Karpas-422 (cell line): ENCODE measurements at regions not wholly inside any gene's neighbourhood (a gene's known extent, or its start where the extent isn't known, plus 50 kb on each side); places are given as distances from the start of the nearest gene placed in this dataset.

Experiments used
- DNase-seq: peaks from one replicate; pipeline ENCODE4 v3.0.0-alpha.2; 2015
- H2AFZ ChIP-seq: fragments of 200-600 bp; sonication (generic); 2 replicates; pipeline ENCODE4 v1.6.1; 2014; ENCODE audit warnings: antibody characterized with exemption, low read length, mixed read lengths
- H3K27ac ChIP-seq: fragments of 200-600 bp; sonication (generic); 2 replicates; pipeline ENCODE4 v1.5.1; 2014; ENCODE audit warnings: mild to moderate bottlenecking, low read length, moderate library complexity
- H3K27me3 ChIP-seq: fragments of 200-600 bp; sonication (generic); 2 replicates; pipeline ENCODE4 v1.6.1; 2014; ENCODE audit warnings: low read length, mixed read lengths
- H3K36me3 ChIP-seq: fragments of 200-600 bp; sonication (generic); 2 replicates; pipeline ENCODE4 v1.6.1; 2014; ENCODE audit warnings: low read length, mixed read lengths; ENCODE audit not compliant: insufficient read depth
- H3K4me1 ChIP-seq: fragments of 200-600 bp; sonication (generic); 2 replicates; pipeline ENCODE4 v1.6.1; 2014; ENCODE audit warnings: mild to moderate bottlenecking, low read length, mixed read lengths
- H3K4me2 ChIP-seq: fragments of 200-600 bp; sonication (generic); 2 replicates; pipeline ENCODE4 v1.6.1; 2014; ENCODE audit warnings: low read length, low read depth, mild to moderate bottlenecking; ENCODE audit not compliant: poor library complexity, severe bottlenecking
- H3K4me3 ChIP-seq: fragments of 200-600 bp; sonication (generic); 2 replicates; pipeline ENCODE4 v1.5.1; 2014; ENCODE audit warnings: mild to moderate bottlenecking, antibody characterized with exemption, low read length, mixed read lengths
- H3K79me2 ChIP-seq: fragments of 200-600 bp; sonication (generic); 2 replicates; pipeline ENCODE4 v1.6.1; 2014; ENCODE audit warnings: mild to moderate bottlenecking, low read length, mixed read lengths
- H3K9ac ChIP-seq: fragments of 200-600 bp; sonication (generic); 2 replicates; pipeline ENCODE4 v1.6.0; 2014; ENCODE audit warnings: low read length
- H3K9me2 ChIP-seq: fragments of 200-600 bp; sonication (generic), shearing (Covaris generic); replicated peaks from 2 replicates; pipeline ENCODE4 v1.6.0; 2014; ENCODE audit warnings: mild to moderate bottlenecking, low read length, moderate library complexity; ENCODE audit not compliant: insufficient read depth
- H3K9me3 ChIP-seq: fragments of 300-700, 200-600 bp; sonication (generic); 2 replicates; pipeline ENCODE4 v1.6.1; 2014; ENCODE audit warnings: low read length, mixed read lengths
- H4K20me1 ChIP-seq: fragments of 200-600 bp; sonication (generic); 2 replicates; pipeline ENCODE4 v1.6.1; 2014; ENCODE audit warnings: mild to moderate bottlenecking, antibody characterized with exemption, low read length, low read depth; ENCODE audit not compliant: insufficient read depth

DNA sequence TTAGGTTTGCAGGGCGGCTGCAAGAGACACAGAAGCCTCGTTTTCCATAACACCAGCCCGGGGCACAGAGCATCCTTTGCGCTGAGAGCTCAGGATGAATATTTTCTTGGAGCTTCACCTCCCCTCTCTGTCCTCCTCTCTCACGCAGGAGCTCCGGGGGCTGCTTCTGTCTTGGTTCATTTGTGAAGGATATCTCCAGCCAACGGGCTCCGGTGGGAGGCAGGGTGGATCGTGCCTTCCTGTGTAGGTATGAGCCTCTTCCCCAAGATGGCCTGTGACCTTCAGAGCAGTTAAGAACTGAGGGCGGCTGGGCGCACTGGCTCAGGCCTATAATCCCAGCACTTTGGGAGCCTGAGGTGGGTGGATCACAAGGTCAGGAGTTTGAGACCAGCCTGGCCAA is 319.0 kb upstream of the C1orf174 start:
- no peaks in the 10 kb centered on the region for H3K27me3 ChIP-seq
- H3K36me3 ChIP-seq = no peaks in the 10 kb centered on the region
- no peak overlapping the region for H3K4me2 ChIP-seq
- H4K20me1 ChIP-seq = no peaks in the 10 kb centered on the region
- no peak for DNase-seq
- no peak overlapping the region for H3K4me3 ChIP-seq
- no peak overlapping the region for H3K9ac ChIP-seq
- H3K9me3 ChIP-seq = no peaks in the 10 kb centered on the region
- H3K79me2 ChIP-seq = no peaks in the 10 kb centered on the region
- no peaks in the 10 kb centered on the region for H3K9me2 ChIP-seq
- H3K27ac ChIP-seq = no peak overlapping the region
- H3K4me1 ChIP-seq = no peaks in the 10 kb centered on the region
- H2AFZ ChIP-seq = no peak overlapping the region

DNA sequence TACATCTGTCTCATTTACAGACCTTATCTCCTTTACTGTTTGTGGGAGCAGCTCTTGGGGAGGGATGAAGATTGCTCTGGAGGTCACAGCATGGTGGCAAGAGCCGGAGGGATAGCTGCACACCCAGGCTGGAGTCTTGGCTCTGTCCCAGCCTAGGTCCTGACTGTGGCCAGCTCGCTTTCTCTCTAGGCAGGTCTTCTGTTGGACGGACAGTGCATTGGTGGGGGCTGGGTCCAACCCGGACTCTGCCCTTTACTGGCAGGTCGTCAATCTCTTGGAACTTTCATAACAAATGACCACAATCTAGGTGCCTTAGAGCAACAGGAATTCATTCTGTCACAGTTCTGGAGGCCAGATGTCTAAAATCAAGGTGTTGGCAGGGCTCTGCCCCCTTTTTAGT is 319.8 kb upstream of the C1orf174 start:
- H3K79me2 ChIP-seq = no peaks in the 10 kb centered on the region
- H3K4me2 ChIP-seq = no peak overlapping the region
- no peak overlapping the region for H3K9ac ChIP-seq
- H3K9me3 ChIP-seq = no peaks in the 10 kb centered on the region
- H3K36me3 ChIP-seq = no peaks in the 10 kb centered on the region
- no peak for DNase-seq
- no peaks in the 10 kb centered on the region for H4K20me1 ChIP-seq
- no peak overlapping the region for H3K27ac ChIP-seq
- H3K4me3 ChIP-seq = no peak overlapping the region
- H3K9me2 ChIP-seq = no peaks in the 10 kb centered on the region
- H2AFZ ChIP-seq = no peak overlapping the region
- no peaks in the 10 kb centered on the region for H3K4me1 ChIP-seq
- no peaks in the 10 kb centered on the region for H3K27me3 ChIP-seq

DNA sequence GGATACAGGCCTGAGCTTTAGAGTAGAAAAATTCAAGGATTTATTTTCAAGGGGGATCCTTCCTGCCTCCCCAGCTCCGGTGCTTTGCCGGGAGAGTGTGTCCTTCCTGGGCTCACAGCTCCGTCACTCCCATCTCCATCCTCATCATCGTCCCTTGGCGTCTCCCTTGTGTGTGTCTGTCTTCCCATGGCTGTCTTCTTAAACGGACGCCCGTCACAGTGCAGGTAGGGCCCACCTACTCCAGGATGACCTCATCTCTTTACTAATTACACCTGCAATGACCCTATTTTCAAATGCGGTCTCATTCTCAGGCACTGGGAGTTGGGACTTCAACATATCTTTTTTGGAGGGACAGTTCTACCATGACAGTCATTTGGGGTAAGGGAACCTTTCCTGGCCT is 320.3 kb upstream of the C1orf174 start:
- H3K4me3 ChIP-seq = no peak overlapping the region
- H3K4me1 ChIP-seq = no peaks in the 10 kb centered on the region
- H3K36me3 ChIP-seq = no peaks in the 10 kb centered on the region
- no peaks in the 10 kb centered on the region for H4K20me1 ChIP-seq
- no peak overlapping the region for H3K9ac ChIP-seq
- no peaks in the 10 kb centered on the region for H3K9me2 ChIP-seq
- H3K4me2 ChIP-seq = no peak overlapping the region
- no peak overlapping the region for H2AFZ ChIP-seq
- no peaks in the 10 kb centered on the region for H3K9me3 ChIP-seq
- no peaks in the 10 kb centered on the region for H3K79me2 ChIP-seq
- no peaks in the 10 kb centered on the region for H3K27me3 ChIP-seq
- no peak overlapping the region for H3K27ac ChIP-seq
- no peak for DNase-seq

DNA sequence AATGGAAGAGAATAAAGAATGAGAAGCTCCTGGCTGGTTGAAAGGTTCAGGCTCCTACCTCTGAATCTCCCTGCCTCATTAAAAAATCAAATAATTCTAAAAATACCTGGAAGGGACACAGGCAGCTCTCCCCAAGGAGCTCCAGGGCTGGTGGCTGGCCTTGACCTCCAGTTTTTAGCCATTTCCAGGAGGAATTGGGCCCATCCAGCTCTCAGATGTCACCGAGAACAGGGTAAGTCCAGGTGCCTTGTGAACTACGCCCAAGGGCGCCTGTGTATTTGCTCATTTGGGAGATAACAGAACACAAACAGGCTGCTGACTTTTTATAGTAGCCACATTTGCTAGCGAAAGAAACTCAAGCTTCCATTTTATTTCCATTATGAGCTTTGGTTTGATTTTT is 321.0 kb upstream of the C1orf174 start:
- Histone ChIP-seq H2AFZ (no peak overlapping the region), H3K79me2 (no peaks in the 10 kb centered on the region), H3K36me3 (no peaks in the 10 kb centered on the region), H4K20me1 (no peaks in the 10 kb centered on the region), H3K9me3 (no peaks in the 10 kb centered on the region), H3K4me3 (no peak overlapping the region), H3K9ac (no peak overlapping the region), H3K27me3 (no peaks in the 10 kb centered on the region), H3K9me2 (no peaks in the 10 kb centered on the region), H3K4me1 (no peaks in the 10 kb centered on the region), H3K4me2 (no peak overlapping the region), H3K27ac (no peak overlapping the region)
- DNase-seq = no peak

DNA sequence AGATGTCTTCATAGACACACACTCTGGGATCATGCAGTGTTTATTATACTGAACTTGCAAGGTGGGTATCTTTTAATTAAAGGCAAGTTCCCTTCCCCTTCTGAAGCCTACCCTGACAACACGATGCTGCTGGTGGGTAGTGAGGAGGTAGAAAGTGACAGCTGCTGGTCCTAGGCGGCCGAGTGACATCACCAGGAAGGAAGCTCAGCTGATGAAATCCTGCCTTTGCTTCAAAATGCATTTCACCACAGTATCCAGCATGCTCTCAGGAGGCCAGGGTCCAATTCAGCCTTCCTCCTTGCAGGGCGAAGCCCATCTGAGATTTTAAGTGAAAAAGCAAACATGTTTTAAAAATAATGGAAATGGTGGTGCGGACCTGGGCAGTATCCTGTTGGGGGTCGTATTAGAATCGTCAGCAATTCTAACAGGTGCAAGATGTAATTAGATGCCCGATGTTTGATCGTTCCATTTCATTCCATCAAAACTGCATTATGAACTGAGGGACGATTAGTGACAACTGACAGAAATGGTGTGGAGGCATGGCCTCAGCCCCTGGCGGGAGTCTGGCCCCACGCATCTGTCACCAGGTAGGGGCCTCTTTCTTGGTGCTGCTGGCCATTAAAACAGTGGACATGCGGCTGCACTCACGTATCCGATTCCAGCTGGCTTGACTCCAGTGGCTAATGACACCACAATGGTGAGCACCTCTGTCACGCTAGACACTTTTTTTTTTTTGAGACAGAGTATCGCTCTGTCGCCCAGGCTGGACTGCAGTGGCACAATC is 324.8 kb upstream of the C1orf174 start:
- no peak overlapping the region for H3K27ac ChIP-seq
- no peak overlapping the region for H3K4me2 ChIP-seq
- no peaks in the 10 kb centered on the region for H3K36me3 ChIP-seq
- H3K4me1 ChIP-seq = no peaks in the 10 kb centered on the region
- H3K4me3 ChIP-seq = no peak overlapping the region
- H3K9me3 ChIP-seq = no peaks in the 10 kb centered on the region
- no peak overlapping the region for H2AFZ ChIP-seq
- H3K27me3 ChIP-seq = no peaks in the 10 kb centered on the region
- no peak overlapping the region for H3K9ac ChIP-seq
- H4K20me1 ChIP-seq = no peaks in the 10 kb centered on the region
- DNase-seq = no peak
- H3K9me2 ChIP-seq = no peaks in the 10 kb centered on the region
- no peaks in the 10 kb centered on the region for H3K79me2 ChIP-seq

DNA sequence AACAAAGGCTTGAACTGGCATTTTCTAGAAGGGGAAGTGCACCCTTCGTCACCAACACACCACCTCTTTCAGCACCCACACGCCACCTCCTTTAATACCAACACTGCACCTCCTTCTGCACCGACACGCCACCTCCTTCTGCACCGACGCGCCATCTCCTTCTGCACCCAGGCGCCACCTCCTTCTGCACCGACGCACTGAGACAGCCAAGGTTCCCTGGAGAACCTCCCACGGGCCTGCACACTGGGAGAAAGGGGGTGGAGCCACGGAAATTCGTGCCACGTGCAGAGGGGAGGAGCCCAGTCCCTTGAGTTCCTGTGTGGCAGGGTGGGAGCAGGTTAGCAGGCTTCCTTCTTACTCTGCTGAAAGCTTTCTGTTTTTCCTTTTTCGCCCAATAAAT is 327.9 kb upstream of the C1orf174 start:
- Histone ChIP-seq H3K9ac (no peak overlapping the region), H4K20me1 (no peaks in the 10 kb centered on the region), H2AFZ (no peak overlapping the region), H3K27me3 (no peaks in the 10 kb centered on the region), H3K27ac (no peak overlapping the region), H3K36me3 (no peaks in the 10 kb centered on the region), H3K4me3 (no peak overlapping the region), H3K4me2 (no peak overlapping the region), H3K9me2 (no peaks in the 10 kb centered on the region), H3K79me2 (no peaks in the 10 kb centered on the region), H3K4me1 (no peaks in the 10 kb centered on the region), H3K9me3 (no peaks in the 10 kb centered on the region)
- DNase-seq = no peak

DNA sequence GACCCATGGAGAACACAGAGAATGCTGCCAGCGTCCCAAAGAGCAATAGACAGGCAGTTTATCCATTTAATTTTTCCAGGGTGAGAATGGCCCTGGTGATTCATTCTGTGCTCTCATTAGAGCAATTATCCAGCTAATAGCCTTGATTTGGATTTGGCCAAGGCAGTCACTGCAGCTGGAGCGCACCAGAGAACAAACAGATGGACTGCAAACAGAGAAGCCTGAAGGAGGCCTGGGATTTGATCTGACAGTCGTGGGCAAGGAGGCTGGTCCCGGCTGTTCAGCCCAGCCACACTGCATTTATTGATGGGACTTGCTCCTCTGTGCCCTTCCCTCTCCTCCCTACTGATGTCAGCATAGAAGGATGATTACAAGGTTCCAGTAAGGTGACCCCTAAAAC is 353.9 kb upstream of the C1orf174 start:
- Histone ChIP-seq H3K27ac (no peak overlapping the region), H3K4me2 (no peak overlapping the region), H3K79me2 (no peaks in the 10 kb centered on the region), H3K4me3 (no peak overlapping the region), H3K9me2 (no peaks in the 10 kb centered on the region), H3K27me3 (no peaks in the 10 kb centered on the region; the same call in 1 of the 2 replicates), H4K20me1 (no peaks in the 10 kb centered on the region), H3K36me3 (no peaks in the 10 kb centered on the region), H2AFZ (no peak overlapping the region), H3K9me3 (peaks cover 10% of the 10 kb centered on the region), H3K9ac (no peak overlapping the region), H3K4me1 (peaks cover 6% of the 10 kb centered on the region)
- DNase-seq = no peak

DNA sequence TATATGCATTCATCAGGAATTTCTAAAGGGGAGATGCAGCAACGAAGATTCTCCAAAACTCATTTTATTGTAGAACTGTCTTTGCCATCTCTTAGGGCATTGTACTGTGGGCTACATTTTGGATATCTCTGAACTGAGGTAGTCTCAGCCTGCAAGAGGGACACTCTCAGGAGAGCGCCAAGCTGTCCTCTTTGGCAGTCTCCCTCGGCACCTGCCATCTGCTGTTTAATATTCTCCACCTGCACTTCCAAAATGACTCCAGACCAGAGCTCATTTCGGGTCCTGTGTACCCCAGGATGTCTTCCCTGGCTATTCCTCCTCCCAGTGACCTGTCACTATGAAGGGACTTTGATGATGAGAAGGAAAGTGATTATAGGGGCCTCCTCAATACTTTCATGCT is 356.3 kb upstream of the C1orf174 start:
- Histone ChIP-seq H3K27me3 (no peaks in the 10 kb centered on the region; the same call in 1 of the 2 replicates), H3K9me3 (peaks cover 11% of the 10 kb centered on the region), H2AFZ (no peak overlapping the region), H3K9me2 (no peaks in the 10 kb centered on the region), H3K27ac (no peak overlapping the region), H4K20me1 (no peaks in the 10 kb centered on the region), H3K4me1 (no peaks in the 10 kb centered on the region), H3K9ac (no peak overlapping the region), H3K36me3 (no peaks in the 10 kb centered on the region), H3K4me3 (no peak overlapping the region), H3K79me2 (no peaks in the 10 kb centered on the region), H3K4me2 (no peak overlapping the region)
- DNase-seq = no peak
